Nephron (organoid): ENCODE measurements at regions not wholly inside any gene's neighbourhood (a gene's known extent, or its start where the extent isn't known, plus 50 kb on each side); places are given as distances from the start of the nearest gene placed in this dataset.

Experiments used
- H3K27ac Mint-ChIP-seq, 3 experiments: 2 replicates each; pipeline ENCODE4 v1.8.0; 2020; ENCODE audit warnings: mixed read lengths in 3 of 3, mild to moderate bottlenecking in 2 of 3, moderate library complexity in 1 of 3
- H3K27me3 Mint-ChIP-seq: 2 replicates; pipeline ENCODE4 v1.8.0; 2021; ENCODE audit warnings: low read depth, mild to moderate bottlenecking, moderate library complexity, mixed read lengths
- H3K36me3 Mint-ChIP-seq: 2 replicates; pipeline ENCODE4 v1.8.0; 2020; ENCODE audit warnings: low read depth, mixed read lengths
- H3K4me1 Mint-ChIP-seq: 2 replicates; pipeline ENCODE4 v1.8.0; 2020; ENCODE audit warnings: mixed read lengths
- H3K4me3 Mint-ChIP-seq, 3 experiments: 2 replicates each; pipeline ENCODE4 v1.8.0; 2020; ENCODE audit warnings: mild to moderate bottlenecking in 3 of 3, mixed read lengths in 3 of 3, moderate library complexity in 2 of 3
- H3K9me3 Mint-ChIP-seq: 2 replicates; pipeline ENCODE4 v1.8.0; 2020; ENCODE audit warnings: mixed read lengths
- TF ChIP-seq, protein P1 (sequence below), 3 experiments: fragments of 200-600 bp; sonication (generic); IDR thresholded peaks; one replicate each; pipeline ENCODE4 v1.5.0; 2021; ENCODE audit warnings: antibody characterized with exemption in 3 of 3; ENCODE audit not compliant: unreplicated experiment in 3 of 3

DNA sequence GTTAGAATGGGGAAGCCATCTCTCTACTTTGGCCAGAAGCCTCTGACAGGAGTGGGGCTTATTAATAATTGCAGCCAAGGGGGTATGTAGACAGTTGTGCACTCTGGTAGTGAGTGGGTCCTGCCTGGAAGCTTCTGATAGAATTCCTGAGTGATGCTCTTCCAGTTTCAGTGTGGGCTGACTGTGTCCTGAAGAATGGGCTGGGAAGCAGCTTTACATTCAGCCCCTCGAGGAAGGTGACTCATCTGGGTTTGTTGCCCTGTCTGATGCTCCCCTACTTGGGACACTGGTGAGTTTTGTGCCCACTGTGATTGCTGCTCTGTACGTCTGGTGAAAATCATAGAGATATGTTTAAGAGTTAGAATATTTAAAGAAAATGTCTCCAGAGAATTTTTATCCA is 444.7 kb upstream of the RBMS3 start:
- Mint-ChIP-seq H3K4me1 (peaks cover 19% of the 10 kb centered on the region), H3K4me3 (no peak overlapping the region), H3K27me3 (peaks cover 23% of the 10 kb centered on the region), H3K36me3 (no peaks in the 10 kb centered on the region), H3K9me3 (no peaks in the 10 kb centered on the region), H3K27ac (no peak overlapping the region)
- TF ChIP-seq, protein P1, sequence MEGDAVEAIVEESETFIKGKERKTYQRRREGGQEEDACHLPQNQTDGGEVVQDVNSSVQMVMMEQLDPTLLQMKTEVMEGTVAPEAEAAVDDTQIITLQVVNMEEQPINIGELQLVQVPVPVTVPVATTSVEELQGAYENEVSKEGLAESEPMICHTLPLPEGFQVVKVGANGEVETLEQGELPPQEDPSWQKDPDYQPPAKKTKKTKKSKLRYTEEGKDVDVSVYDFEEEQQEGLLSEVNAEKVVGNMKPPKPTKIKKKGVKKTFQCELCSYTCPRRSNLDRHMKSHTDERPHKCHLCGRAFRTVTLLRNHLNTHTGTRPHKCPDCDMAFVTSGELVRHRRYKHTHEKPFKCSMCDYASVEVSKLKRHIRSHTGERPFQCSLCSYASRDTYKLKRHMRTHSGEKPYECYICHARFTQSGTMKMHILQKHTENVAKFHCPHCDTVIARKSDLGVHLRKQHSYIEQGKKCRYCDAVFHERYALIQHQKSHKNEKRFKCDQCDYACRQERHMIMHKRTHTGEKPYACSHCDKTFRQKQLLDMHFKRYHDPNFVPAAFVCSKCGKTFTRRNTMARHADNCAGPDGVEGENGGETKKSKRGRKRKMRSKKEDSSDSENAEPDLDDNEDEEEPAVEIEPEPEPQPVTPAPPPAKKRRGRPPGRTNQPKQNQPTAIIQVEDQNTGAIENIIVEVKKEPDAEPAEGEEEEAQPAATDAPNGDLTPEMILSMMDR (IDR thresholded peaks at IDR 0.05; ENCODE audit: unreplicated experiment in 3 of 3): no peak

GRCh38 chr3:28840976-28841376 is 439.9 kb upstream of the RBMS3 start:
- H3K9me3 Mint-ChIP-seq: no peaks in the 10 kb centered on the region

DNA sequence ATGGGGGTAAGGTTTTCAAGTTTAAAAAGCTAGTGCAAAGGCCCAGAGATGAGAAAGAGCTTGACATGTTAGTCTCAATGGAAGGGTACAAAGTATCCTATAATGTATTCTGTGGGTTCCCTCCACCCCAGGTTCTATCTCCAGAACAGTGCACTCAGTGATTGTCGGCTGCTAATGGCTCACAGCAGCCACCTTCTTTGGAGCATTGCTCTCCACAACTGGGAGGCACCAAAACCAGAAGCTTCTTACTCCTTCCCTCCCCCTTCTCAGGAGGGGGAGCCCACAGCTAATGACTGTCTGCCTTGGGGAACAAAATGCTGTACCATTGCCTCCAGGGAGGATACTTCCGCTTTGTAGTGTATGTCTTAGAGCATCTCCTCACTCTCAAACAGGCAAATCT is 439.4 kb upstream of the RBMS3 start:
- TF ChIP-seq, protein P1 (IDR thresholded peaks at IDR 0.05; ENCODE audit: unreplicated experiment in 3 of 3): no peak
- H3K27ac Mint-ChIP-seq: no peak overlapping the region
- H3K4me1 Mint-ChIP-seq: peaks cover 18% of the 10 kb centered on the region
- H3K4me3 Mint-ChIP-seq: no peak overlapping the region
- H3K36me3 Mint-ChIP-seq: no peaks in the 10 kb centered on the region
- peaks cover 7% of the 10 kb centered on the region for H3K27me3 Mint-ChIP-seq
- H3K9me3 Mint-ChIP-seq: no peaks in the 10 kb centered on the region

More at GRCh38 chr3:28840976-28841376, 439.9 kb upstream of the RBMS3 start:
- no peak overlapping the region for H3K27ac Mint-ChIP-seq
- no peaks in the 10 kb centered on the region for H3K36me3 Mint-ChIP-seq
- H3K4me3 Mint-ChIP-seq: no peak overlapping the region
- peaks cover 19% of the 10 kb centered on the region for H3K4me1 Mint-ChIP-seq
- TF ChIP-seq, protein P1 (IDR thresholded peaks at IDR 0.05; ENCODE audit: unreplicated experiment in 3 of 3): no peak
- H3K27me3 Mint-ChIP-seq: peaks cover 11% of the 10 kb centered on the region

DNA sequence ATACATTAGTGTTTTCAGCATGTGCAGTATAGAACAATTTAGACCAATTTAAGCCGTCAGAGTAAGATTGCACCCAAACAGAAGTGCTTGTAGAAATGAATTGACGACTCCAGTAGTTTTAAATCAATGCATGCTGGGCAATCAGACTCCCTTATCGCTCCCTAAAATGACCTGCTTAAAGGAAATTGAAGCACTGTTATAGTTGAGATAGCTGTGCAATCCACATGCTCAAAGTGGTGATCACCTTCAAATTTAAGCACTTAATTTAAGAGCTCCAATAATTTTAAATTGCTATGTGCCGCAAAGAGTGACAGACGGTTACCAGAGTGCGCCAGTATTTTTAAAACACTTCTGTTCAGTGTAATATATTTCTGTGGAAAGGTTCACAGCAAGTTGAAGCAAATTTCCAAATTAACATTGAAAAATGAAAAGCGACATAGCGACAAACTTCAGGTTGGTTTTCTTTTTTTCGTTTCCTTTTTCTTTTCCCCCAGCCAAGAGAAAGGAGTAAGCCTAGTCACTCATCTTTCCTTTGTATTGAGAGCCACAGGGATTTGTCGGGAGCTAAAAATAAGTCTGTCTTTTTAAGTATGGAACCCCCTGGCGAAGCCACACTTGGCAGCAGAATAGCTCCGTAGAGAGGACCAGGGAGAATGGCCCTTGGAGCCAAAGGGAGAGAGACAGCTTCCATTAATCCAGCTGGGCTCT is 436.4 kb upstream of the RBMS3 start:
- TF ChIP-seq, protein P1 (IDR thresholded peaks at IDR 0.05; ENCODE audit: unreplicated experiment in 3 of 3): no peak
- Mint-ChIP-seq H3K36me3 (no peaks in the 10 kb centered on the region), H3K27ac (no peak overlapping the region), H3K27me3 (peaks cover 4% of the 10 kb centered on the region), H3K4me3 (no peak overlapping the region), H3K4me1 (peaks cover 24% of the 10 kb centered on the region), H3K9me3 (no peaks in the 10 kb centered on the region)

- Mint-ChIP-seq H3K27ac (no peak overlapping the region), H3K4me3 (no peak overlapping the region), H3K4me1 (peaks cover 26% of the 10 kb centered on the region), H3K36me3 (no peaks in the 10 kb centered on the region), H3K9me3 (no peaks in the 10 kb centered on the region), H3K27me3 (peaks cover 4% of the 10 kb centered on the region)
- TF ChIP-seq, protein P1 (IDR thresholded peaks at IDR 0.05; ENCODE audit: unreplicated experiment in 3 of 3): no peak
Observed at GRCh38 chr3:28845006-28845324, 435.9 kb upstream of the RBMS3 start.

DNA sequence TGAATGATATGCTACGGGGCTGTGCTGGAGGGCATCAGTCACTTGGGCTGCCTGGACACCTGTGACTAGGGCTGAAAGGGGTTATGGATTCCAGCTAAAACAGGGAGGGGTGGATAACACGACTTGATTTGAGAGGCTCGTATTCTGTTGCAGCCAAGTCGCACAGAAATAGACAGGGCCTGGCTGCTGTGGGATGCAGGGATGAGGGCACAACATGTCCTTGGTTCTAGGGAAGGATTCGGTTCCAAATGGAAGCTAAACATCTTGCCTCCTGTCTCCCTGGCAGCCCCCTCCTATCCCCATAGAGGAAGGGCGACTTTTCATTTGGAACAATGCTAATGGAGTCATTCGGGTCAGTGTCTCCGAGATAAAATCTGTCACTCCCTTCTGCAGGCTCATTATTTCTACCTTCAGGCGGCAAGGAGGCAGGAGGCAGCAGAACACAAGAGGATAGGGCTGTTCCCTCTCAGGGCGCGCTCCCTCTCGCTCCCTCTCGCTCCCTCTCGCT is 433.8 kb upstream of the RBMS3 start:
- H3K4me3 Mint-ChIP-seq: no peak overlapping the region
- peaks cover 31% of the 10 kb centered on the region for H3K4me1 Mint-ChIP-seq
- no peaks in the 10 kb centered on the region for H3K36me3 Mint-ChIP-seq
- no peaks in the 10 kb centered on the region for H3K9me3 Mint-ChIP-seq
- H3K27me3 Mint-ChIP-seq: no peaks in the 10 kb centered on the region
- TF ChIP-seq, protein P1 (IDR thresholded peaks at IDR 0.05; ENCODE audit: unreplicated experiment in 3 of 3): no peak
- no peak overlapping the region for H3K27ac Mint-ChIP-seq
